Parathyroid adenoma (tissue), 2 donors: ENCODE measurements at regions not wholly inside any gene's neighbourhood (a gene's known extent, or its start where the extent isn't known, plus 50 kb on each side); places are given as distances from the start of the nearest gene placed in this dataset.
A peak's percentile ranks its signal among the peaks of the same experiment; 100 is the strongest.
"Not testable (repeated sequence)": the region's sequence is repeated elsewhere in the genome, so short reads cannot be mapped to it uniquely, and the experiment has no call there.

ENCODE experiments used
- H2AFZ ChIP-seq: fragments of 300-600 bp; sonication (generic); one replicate; pipeline ENCODE4 v1.7.0; 2017; ENCODE audit warnings: antibody characterized with exemption, mild to moderate bottlenecking
- H3K27ac ChIP-seq: fragments of 300-600 bp; sonication (generic); one replicate; pipeline ENCODE4 v1.7.0; 2017
- H3K27me3 ChIP-seq: fragments of 300-600 bp; sonication (generic); one replicate; pipeline ENCODE4 v1.7.0; 2017; ENCODE audit warnings: low read length; ENCODE audit not compliant: control insufficient read depth, insufficient read depth
- H3K36me3 ChIP-seq: fragments of 300-600 bp; sonication (generic); one replicate; pipeline ENCODE4 v1.7.0; 2017; ENCODE audit warnings: low read length; ENCODE audit not compliant: control insufficient read depth, insufficient read depth
- H3K4me1 ChIP-seq: fragments of 300-600 bp; sonication (generic); one replicate; pipeline ENCODE4 v1.7.0; 2017; ENCODE audit warnings: control low read depth
- H3K4me2 ChIP-seq: fragments of 300-600 bp; sonication (generic); one replicate; pipeline ENCODE4 v1.7.0; 2017; ENCODE audit warnings: low read length
- H3K4me3 ChIP-seq: fragments of 300-600 bp; sonication (generic); one replicate; pipeline ENCODE4 v1.7.0; 2017; ENCODE audit warnings: low read depth, low read length
- H3K79me2 ChIP-seq: fragments of 300-600 bp; sonication (generic); one replicate; pipeline ENCODE4 v1.7.0; 2017; ENCODE audit warnings: control low read depth
- H3K9ac ChIP-seq: fragments of 300-600 bp; sonication (generic); one replicate; pipeline ENCODE4 v1.7.0; 2017; ENCODE audit warnings: mild to moderate bottlenecking
- H3K9me3 ChIP-seq: fragments of 300-600 bp; sonication (generic); one replicate; pipeline ENCODE4 v1.7.0; 2017; ENCODE audit warnings: low read length; ENCODE audit not compliant: control insufficient read depth
- TF ChIP-seq, protein P1 (sequence below): fragments of 300-600 bp; sonication (generic); IDR thresholded peaks from one replicate; pipeline ENCODE4 v1.7.0; 2017; ENCODE audit warnings: antibody characterized with exemption, mild to moderate bottlenecking
- donor health status: primary hyperparathyroidism.

DNA sequence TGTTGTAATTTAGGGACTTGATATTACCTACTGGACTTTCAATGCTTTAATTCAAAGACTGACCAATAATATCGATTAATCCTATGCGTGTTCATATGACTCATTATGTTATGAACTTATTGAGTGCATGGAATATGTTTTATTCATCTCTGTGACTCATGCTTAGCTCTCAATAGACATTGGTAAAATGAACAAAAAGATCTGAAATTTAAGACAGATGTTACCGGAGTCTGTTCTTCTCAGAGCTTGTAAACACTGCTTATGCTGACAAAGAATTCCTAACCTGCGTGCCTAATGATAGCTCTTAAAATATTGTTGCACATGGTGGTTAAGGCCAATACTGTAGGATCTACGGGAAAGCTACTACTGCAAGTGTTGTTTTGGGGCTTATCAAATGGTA, 131.5 kb upstream of the ACBD5 start:
- Histone ChIP-seq H3K4me2 (no peak overlapping the region), H3K27ac (no peak overlapping the region), H3K4me1 (no peaks in the 10 kb centered on the region), H3K9ac (no peak overlapping the region), H2AFZ (no peak overlapping the region), H3K79me2 (no peaks in the 10 kb centered on the region), H3K9me3 (no peaks in the 10 kb centered on the region), H3K27me3 (no peaks in the 10 kb centered on the region), H3K36me3 (no peaks in the 10 kb centered on the region), H3K4me3 (no peak overlapping the region)
- TF ChIP-seq, protein P1, sequence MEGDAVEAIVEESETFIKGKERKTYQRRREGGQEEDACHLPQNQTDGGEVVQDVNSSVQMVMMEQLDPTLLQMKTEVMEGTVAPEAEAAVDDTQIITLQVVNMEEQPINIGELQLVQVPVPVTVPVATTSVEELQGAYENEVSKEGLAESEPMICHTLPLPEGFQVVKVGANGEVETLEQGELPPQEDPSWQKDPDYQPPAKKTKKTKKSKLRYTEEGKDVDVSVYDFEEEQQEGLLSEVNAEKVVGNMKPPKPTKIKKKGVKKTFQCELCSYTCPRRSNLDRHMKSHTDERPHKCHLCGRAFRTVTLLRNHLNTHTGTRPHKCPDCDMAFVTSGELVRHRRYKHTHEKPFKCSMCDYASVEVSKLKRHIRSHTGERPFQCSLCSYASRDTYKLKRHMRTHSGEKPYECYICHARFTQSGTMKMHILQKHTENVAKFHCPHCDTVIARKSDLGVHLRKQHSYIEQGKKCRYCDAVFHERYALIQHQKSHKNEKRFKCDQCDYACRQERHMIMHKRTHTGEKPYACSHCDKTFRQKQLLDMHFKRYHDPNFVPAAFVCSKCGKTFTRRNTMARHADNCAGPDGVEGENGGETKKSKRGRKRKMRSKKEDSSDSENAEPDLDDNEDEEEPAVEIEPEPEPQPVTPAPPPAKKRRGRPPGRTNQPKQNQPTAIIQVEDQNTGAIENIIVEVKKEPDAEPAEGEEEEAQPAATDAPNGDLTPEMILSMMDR = no peak

DNA sequence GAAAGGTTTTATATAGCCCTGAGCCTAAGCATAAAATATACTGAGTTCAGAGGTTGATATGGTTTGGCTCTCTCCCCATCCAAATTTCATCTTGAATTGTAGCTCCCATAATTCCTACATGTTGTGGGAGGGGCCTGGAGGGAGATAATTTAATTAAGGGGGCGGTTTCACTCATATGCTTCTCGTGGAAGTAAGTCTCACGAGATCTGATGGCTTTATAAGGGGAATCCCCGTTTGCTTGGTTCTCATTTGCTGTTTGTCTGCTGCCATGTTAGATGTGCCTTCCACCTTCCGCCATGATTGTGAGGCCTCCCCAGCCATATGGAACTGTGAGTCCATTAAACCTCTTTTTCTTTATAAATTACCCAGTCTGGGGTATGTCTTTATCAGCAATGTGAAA, 130.8 kb upstream of the ACBD5 start:
- H3K4me3 ChIP-seq, H3K36me3 ChIP-seq, H3K4me2 ChIP-seq, H3K9me3 ChIP-seq, H3K79me2 ChIP-seq, H3K27me3 ChIP-seq, H3K27ac ChIP-seq, H3K4me1 ChIP-seq, H3K9ac ChIP-seq, H2AFZ ChIP-seq: not testable (repeated sequence)

DNA sequence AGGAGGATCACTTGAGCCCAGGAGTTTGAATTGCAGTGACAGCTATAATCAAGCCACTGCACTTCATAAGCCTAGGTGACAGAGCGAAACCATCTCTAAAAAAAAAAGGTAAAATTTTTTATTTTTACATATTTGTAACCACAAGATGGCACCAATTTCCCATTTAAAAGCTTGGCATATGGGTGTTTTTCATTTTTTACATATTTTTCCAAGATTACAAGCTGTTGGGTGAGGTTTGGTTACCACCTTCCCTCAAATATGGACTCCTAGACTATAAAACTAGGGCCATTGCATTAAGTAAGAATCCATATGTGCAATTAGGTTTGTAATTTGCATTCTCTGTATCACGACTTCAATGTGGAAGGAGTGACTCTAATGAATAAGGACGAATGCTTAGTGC, 129.3 kb upstream of the ACBD5 start:
- no peaks in the 10 kb centered on the region for H3K27me3 ChIP-seq
- no peaks in the 10 kb centered on the region for H3K36me3 ChIP-seq
- H3K4me3 ChIP-seq = no peak overlapping the region
- no peak overlapping the region for H3K4me2 ChIP-seq
- no peaks in the 10 kb centered on the region for H3K4me1 ChIP-seq
- H3K9ac ChIP-seq = no peak overlapping the region
- H2AFZ ChIP-seq = no peak overlapping the region
- no peak overlapping the region for H3K27ac ChIP-seq
- no peaks in the 10 kb centered on the region for H3K79me2 ChIP-seq
- no peaks in the 10 kb centered on the region for H3K9me3 ChIP-seq
- TF ChIP-seq, protein P1 = peak; percentile 18

DNA sequence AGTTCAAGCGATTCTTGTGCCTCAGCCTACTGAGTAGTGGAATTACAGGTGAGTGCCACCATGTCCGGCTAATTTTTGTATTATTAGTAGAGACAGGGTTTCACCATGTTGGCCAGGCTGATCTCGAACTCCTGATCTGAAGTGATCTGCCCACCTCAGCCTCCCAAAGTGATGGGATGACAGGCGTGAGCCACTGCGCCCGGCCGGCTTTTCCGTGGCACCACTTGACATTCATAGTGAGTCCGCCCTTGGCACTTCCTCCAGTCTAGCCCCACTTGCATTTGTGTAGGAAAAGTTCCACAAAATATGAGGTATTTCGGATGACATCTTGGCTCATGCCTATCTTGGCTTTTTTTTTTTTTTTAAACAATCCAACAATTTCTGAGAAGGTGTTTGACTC, 128.1 kb upstream of the ACBD5 start:
- no peak overlapping the region for H3K4me3 ChIP-seq
- no peak overlapping the region for H3K9ac ChIP-seq
- H3K9me3 ChIP-seq = no peaks in the 10 kb centered on the region
- no peaks in the 10 kb centered on the region for H3K36me3 ChIP-seq
- H3K79me2 ChIP-seq = no peaks in the 10 kb centered on the region
- no peak overlapping the region for H3K4me2 ChIP-seq
- H3K4me1 ChIP-seq = no peaks in the 10 kb centered on the region
- no peak overlapping the region for H3K27ac ChIP-seq
- H3K27me3 ChIP-seq = no peaks in the 10 kb centered on the region
- TF ChIP-seq, protein P1 = no peak
- H2AFZ ChIP-seq = no peak overlapping the region

DNA sequence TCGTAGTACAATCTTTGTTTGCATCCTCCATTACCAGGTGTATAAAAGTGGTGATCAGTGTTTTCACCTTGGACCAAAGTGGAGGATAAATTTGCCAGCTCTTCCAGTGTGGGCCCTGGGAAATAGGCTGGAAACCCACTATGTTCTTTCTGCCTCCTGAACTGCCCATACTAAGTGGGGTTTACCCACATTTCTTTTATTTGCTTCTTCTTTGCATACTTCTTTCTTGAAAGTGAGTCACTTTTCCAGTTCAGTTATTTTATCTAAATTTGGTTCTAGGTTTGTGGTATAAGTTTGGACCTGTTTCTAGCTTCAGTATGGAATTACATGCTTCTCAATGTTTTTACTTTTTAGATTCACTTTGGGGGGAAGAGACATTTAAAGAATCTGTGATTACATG, 126.2 kb upstream of the ACBD5 start:
- H3K36me3 ChIP-seq = no peaks in the 10 kb centered on the region
- TF ChIP-seq, protein P1 = no peak
- H2AFZ ChIP-seq = no peak overlapping the region
- no peaks in the 10 kb centered on the region for H3K9me3 ChIP-seq
- H3K27me3 ChIP-seq = no peaks in the 10 kb centered on the region
- H3K4me3 ChIP-seq = no peak overlapping the region
- no peaks in the 10 kb centered on the region for H3K79me2 ChIP-seq
- H3K27ac ChIP-seq = no peak overlapping the region
- H3K9ac ChIP-seq = no peak overlapping the region
- no peaks in the 10 kb centered on the region for H3K4me1 ChIP-seq
- H3K4me2 ChIP-seq = no peak overlapping the region
